ENCODE measurements at regions not wholly inside any gene's neighbourhood (a gene's known extent, or its start where the extent isn't known, plus 50 kb on each side); places are given as distances from the start of the nearest gene placed in this dataset.

GRCh38 chr4:34771632-34772031 lies 1472.7 kb downstream of the ARAP2 start:
- TF ChIP-seq ZFP3 (CRISPR knock-in tag; IDR thresholded peaks at IDR 0.05) (no peak), ARNTL (CRISPR knock-in tag; IDR thresholded peaks at IDR 0.05; ENCODE audit: borderline replicate concordance, low read depth) (no peak)
- no peak for ATAC-seq

- no peak for ATAC-seq
- TF ChIP-seq TCF4 (CRISPR knock-in tag; IDR thresholded peaks at IDR 0.05; ENCODE audit: borderline replicate concordance), result no peak
Observed at GRCh38 chr4:34790131-34790530, 1454.2 kb downstream of the ARAP2 start.

GRCh38 chr4:34791209-34791608 lies 1453.1 kb downstream of the ARAP2 start:
- no peak for ATAC-seq
- TF ChIP-seq GLIS3 (CRISPR knock-in tag; IDR thresholded peaks at IDR 0.05), result no peak
- TF ChIP-seq TCF4 (CRISPR knock-in tag; IDR thresholded peaks at IDR 0.05; ENCODE audit: borderline replicate concordance), result no peak
- TF ChIP-seq ZFP30 (CRISPR knock-in tag; IDR thresholded peaks at IDR 0.05), result no peak
- TF ChIP-seq ZNF565 (CRISPR knock-in tag; conservative IDR thresholded peaks at IDR 0.05; ENCODE audit: low read depth), result no peak
- no peak for TF ChIP-seq ESRRG (CRISPR knock-in tag; IDR thresholded peaks at IDR 0.05)
- no peak for TF ChIP-seq ZNF8 (CRISPR knock-in tag; IDR thresholded peaks at IDR 0.05)
- no peak for TF ChIP-seq ISL1 (CRISPR knock-in tag; IDR thresholded peaks at IDR 0.05)
- TF ChIP-seq ARNTL (CRISPR knock-in tag; IDR thresholded peaks at IDR 0.05; ENCODE audit: borderline replicate concordance, low read depth), result no peak
- TF ChIP-seq BACH2 (CRISPR knock-in tag; IDR thresholded peaks at IDR 0.05; ENCODE audit: borderline replicate concordance), result no peak
- TF ChIP-seq RARB (CRISPR knock-in tag; IDR thresholded peaks at IDR 0.05), result no peak
- TF ChIP-seq OSR1 (CRISPR knock-in tag; IDR thresholded peaks at IDR 0.05), result no peak
- no peak for TF ChIP-seq CREB5 (CRISPR knock-in tag; IDR thresholded peaks at IDR 0.05; ENCODE audit: low read depth)
- TF ChIP-seq SNAI2 (CRISPR knock-in tag; IDR thresholded peaks at IDR 0.05), result no peak
- no peak for TF ChIP-seq ZC3H10 (CRISPR knock-in tag; IDR thresholded peaks at IDR 0.05)
- no peak for TF ChIP-seq CSDC2 (CRISPR knock-in tag; IDR thresholded peaks at IDR 0.05)
- no peak for TF ChIP-seq ZNF70 (CRISPR knock-in tag; IDR thresholded peaks at IDR 0.05)

GRCh38 chr4:34800953-34801352 lies 1443.4 kb downstream of the ARAP2 start:
- TF ChIP-seq ZNF8 (CRISPR knock-in tag; IDR thresholded peaks at IDR 0.05), result no peak
- TF ChIP-seq ARNTL (CRISPR knock-in tag; IDR thresholded peaks at IDR 0.05; ENCODE audit: borderline replicate concordance, low read depth), result no peak
- TF ChIP-seq OSR1 (CRISPR knock-in tag; IDR thresholded peaks at IDR 0.05), result no peak
- no peak for TF ChIP-seq RARB (CRISPR knock-in tag; IDR thresholded peaks at IDR 0.05)
- TF ChIP-seq TOX (CRISPR knock-in tag; IDR thresholded peaks at IDR 0.05; ENCODE audit: borderline replicate concordance), result no peak
- TF ChIP-seq GLIS3 (CRISPR knock-in tag; IDR thresholded peaks at IDR 0.05), result no peak
- no peak for TF ChIP-seq ZC3H10 (CRISPR knock-in tag; IDR thresholded peaks at IDR 0.05)
- TF ChIP-seq PATZ1 (CRISPR knock-in tag; IDR thresholded peaks at IDR 0.05; ENCODE audit: borderline replicate concordance), result no peak
- TF ChIP-seq ESRRG (CRISPR knock-in tag; IDR thresholded peaks at IDR 0.05), result no peak
- TF ChIP-seq ISL1 (CRISPR knock-in tag; IDR thresholded peaks at IDR 0.05), result no peak
- ATAC-seq, result no peak

GRCh38 chr4:34814266-34814665 lies 1430.0 kb downstream of the ARAP2 start:
- ATAC-seq, result no peak
- TF ChIP-seq ISL1 (CRISPR knock-in tag; IDR thresholded peaks at IDR 0.05), result no peak
- TF ChIP-seq ZNF8 (CRISPR knock-in tag; IDR thresholded peaks at IDR 0.05), result no peak
- no peak for TF ChIP-seq ZFP3 (CRISPR knock-in tag; IDR thresholded peaks at IDR 0.05)
- TF ChIP-seq TCF4 (CRISPR knock-in tag; IDR thresholded peaks at IDR 0.05; ENCODE audit: borderline replicate concordance), result no peak
- no peak for TF ChIP-seq OSR1 (CRISPR knock-in tag; IDR thresholded peaks at IDR 0.05)

- ATAC-seq, result no peak
- TF ChIP-seq OSR1 (CRISPR knock-in tag; IDR thresholded peaks at IDR 0.05) (no peak), CSDC2 (CRISPR knock-in tag; IDR thresholded peaks at IDR 0.05) (no peak)
Observed at GRCh38 chr4:34824515-34824914, 1419.8 kb downstream of the ARAP2 start.

- ATAC-seq, result no peak
- TF ChIP-seq TSHZ2 (CRISPR knock-in tag; IDR thresholded peaks at IDR 0.05), result no peak
- no peak for TF ChIP-seq PATZ1 (CRISPR knock-in tag; IDR thresholded peaks at IDR 0.05; ENCODE audit: borderline replicate concordance)
- no peak for TF ChIP-seq ESRRG (CRISPR knock-in tag; IDR thresholded peaks at IDR 0.05)
- no peak for TF ChIP-seq BACH2 (CRISPR knock-in tag; IDR thresholded peaks at IDR 0.05; ENCODE audit: borderline replicate concordance)
Observed at GRCh38 chr4:34826660-34827059, 1417.7 kb downstream of the ARAP2 start.

Data from SK-N-SH treated with all-trans-retinoic acid at 6 μM for 48 hours (cell line).